ENCODE measurements at regions not wholly inside any gene's neighbourhood (a gene's known extent, or its start where the extent isn't known, plus 50 kb on each side); places are given as distances from the start of the nearest gene placed in this dataset.
A peak's percentile ranks its signal among the peaks of the same experiment; 100 is the strongest.
"Not testable (repeated sequence)": the region's sequence is repeated elsewhere in the genome, so short reads cannot be mapped to it uniquely, and the experiment has no call there.

DNA sequence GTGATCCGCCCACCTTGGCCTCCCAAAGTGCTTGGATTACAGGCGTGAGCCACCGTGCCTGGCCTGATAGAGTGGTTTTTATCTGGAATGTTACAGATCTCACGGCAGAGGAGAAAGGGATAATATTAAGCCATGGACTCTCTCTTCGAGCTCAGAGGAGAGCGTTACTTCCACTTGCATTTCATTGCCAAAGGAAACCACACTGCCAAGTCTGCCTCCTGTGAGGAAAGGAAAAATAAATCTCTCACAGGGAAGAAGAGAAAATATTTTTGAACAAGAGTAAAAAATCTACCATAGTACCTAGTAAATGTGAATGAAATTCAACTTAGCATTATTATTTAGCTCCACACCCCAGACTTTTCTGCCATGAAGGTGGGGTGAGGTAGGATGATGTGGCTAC is 319.2 kb upstream of the PRICKLE1 start:
- DNase-seq: no peak

DNA sequence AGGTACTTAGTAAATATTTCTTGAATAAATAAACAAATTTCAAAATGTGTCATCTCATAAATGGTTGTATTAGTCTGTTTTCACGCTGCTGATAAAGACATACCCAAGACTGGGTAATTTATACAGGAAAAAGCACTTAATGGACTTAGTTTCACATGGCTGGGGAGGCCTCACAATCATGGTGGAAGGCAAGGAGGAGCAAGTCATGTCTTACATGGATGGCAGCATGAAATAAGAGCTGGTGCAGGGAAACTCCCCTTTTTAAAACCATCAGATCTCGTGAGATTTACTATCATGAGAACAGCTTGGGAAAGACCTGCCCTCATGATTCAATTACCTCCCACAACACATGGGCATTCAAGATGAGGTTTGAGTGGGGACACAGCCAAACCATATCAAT is 317.3 kb upstream of the PRICKLE1 start:
- not testable (repeated sequence) for DNase-seq

DNA sequence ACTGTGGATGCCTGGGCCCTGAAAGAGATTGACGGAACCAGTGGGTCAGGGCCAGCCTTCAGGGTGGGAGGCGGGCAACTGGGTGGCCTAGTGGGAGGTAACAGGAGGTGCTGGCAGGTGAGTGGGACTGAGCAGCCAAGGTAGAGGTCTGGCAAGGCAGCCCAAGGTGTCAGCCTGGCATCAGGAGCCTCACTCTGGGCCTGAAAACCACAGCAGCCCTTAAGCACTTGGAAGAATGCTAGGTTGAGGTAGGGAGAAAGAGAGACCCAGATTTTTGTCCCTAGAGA is 315.8 kb upstream of the PRICKLE1 start:
- no peak for DNase-seq

DNA sequence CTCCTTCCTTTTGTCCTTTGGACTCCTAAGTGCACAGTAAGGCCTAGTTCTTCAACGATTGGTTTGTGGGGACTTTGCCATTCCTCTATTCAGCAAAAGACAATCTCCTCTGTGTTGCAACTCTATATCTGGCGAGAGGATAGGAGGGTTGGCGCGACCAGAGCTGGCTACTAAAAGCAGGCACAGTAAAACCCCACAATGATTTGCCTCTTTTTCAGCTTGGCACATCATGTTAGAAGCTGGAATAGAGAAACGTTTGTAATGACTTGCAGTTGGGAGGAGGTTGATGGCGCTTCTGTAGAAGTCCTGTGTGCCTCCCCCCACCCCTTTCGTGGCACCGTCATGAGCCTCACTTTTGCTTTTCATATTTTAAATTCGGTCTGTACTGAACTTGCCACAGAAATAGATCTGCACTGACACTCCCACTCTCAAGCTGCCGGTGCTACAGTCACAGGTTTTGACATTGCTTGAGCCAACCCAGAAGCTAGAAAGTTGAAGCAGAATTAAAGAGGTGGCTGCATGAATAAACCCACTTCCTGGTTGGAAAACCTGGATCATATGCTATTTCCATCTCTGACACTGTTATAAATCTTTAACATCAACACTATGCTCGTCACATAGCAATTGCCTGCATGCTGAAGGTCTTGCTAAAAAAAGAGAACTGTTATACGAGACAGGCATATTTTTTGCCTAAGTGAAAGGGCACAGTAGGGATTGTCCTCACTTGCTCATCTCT is 315.3 kb upstream of the PRICKLE1 start:
- no peak for DNase-seq

DNA sequence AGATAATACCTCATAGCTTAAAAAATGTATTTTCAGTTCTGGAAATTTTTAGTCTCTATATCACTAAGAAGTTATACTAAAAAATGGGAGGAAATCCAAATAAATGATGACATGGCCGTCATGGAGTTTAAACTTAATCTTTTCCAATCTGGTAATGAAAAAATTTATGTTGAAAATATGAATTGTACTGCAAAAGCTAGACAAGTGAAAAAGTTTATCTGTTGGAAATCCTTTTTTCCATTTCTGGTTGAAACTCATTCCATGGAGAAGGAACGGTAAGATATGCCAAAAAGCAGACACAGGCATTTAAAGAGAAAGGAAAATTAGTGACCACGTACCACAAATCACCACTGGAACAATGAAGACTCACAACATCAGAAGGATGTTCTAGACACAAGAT is 314.2 kb upstream of the PRICKLE1 start:
- no peak for DNase-seq

DNA sequence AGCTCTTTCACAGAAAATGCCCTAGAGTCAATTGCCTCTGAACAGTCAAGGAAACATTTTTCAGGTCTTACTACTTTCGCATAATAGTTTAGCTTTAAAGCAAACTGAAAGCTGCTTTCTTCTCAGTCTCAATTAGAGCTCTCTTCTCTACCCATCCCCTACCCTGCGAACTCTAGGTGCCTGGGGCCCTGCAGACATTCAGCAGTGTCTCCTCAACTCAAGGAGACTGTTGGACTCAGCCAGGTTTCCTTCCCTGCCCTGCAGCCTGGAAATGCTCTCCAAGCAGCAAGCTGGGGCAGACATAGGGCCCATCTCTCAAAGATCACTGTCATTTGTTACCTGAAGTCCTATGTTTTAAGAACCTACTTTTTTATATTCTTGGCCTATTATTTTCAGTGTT is 312.5 kb upstream of the PRICKLE1 start:
- peak; percentile 92 for DNase-seq

DNA sequence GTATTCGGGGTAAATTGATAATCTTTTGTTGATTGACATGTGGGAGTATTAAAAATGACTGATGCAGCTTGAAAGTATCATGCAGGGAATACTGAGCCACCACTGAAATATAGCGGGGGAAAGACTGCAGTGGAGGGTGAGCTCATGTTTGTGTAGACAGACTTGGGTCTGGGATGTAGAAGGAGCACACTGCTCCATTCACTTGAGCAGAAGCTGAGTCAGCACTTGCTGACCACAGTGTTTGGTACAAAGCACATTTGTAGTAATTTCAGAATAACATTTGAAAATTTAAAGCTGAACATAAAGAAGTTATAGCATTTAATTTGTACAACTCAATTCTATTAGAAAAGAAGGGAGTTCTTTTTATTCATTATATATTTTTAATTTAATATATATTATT is 304.3 kb upstream of the PRICKLE1 start:
- DNase-seq: peak; percentile 71

DNA sequence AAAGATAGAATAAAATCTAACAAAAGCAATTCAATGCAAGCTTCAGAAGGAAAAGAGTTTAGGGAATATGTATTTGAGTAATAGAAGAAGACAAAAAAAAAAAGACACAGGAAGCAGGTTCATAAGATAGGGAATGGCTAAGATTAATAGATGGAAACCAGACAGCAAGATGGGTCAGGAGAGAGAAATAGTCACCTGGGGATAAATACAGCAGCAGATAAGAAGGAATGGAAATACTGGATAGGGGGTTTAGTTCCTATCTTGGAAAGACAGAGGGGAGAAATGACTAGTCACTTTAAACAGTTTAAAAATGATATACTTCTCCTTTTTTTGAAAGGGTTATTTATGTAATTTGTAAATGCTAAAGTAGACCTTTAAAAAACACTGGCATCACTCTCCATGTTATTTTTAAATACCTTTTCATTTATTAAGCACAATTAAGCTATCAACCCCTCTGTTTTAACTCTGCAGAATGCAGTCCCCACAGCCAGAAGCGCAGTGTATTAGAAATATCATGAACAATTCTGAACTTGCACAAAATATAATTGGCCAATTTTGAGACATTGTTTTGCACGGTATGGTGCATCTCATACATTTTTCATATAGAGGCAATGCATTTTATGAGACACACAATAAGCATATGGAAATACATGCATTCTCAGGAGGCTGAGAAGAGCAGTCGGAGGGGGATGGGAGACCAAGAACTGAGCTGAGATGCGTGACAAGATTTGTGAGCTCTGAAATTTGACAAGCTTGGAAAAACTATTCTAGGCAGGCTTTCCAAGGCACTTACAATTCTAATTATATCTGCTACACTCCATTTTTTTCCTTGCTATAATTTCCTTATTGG is 303.4 kb upstream of the PRICKLE1 start:
- no peak for DNase-seq

DNA sequence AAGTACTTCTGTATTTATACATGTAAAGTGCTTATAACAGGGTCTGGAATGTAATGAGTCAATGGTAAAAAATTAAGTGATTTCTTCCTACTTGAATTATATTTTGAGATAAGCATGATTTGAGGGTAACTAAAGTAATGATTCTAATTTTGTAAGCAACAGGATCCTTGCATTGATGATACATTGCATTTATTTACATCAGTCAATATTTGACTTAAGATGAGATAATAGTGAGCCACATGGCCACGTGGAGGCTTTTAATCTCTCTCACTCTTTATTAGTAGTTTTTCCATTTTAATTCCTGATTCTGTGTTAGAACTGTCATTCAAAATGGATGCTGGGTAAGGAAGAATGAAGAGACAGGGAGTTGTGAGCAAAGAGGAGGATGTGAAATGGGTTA is 298.1 kb upstream of the PRICKLE1 start:
- DNase-seq: no peak

DNA sequence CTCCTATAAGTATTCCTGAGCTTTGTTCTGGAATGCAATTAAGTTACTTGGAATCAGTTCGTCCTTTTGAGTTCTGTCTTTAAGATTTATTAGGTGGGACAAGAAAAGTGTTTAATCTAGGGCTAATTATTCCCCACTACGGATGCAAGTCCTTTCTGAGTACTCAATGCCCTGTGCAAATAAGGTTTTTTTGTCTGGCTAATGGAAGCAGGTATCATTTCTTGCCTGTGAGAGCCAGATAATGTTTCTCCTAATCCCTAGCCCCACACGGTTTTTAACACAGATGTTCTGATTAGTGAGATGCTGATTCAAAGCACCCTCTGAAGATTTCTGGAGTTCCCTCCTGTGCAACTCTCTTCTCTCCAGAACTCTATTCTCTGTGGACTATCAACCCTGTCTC is 296.6 kb upstream of the PRICKLE1 start:
- no peak for DNase-seq

DNA sequence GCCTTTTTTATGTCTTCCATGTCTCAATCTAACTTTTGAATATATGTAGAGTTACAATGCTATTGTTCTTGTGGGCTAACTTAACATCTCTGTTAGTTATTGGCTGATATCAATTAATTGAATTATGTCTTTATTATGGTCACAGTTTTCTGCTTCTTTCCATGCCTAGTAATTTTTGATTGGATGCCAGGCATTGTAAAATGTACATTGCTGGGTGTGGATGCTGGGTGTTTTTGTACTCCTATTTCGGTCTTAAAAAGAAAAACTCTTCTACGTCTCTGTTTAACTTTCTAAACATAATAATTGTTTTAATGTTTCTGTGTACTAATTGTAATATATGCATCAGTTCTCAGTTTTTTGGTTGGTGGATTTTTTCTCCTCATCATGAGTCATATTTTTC is 296.1 kb upstream of the PRICKLE1 start:
- no peak for DNase-seq

DNA sequence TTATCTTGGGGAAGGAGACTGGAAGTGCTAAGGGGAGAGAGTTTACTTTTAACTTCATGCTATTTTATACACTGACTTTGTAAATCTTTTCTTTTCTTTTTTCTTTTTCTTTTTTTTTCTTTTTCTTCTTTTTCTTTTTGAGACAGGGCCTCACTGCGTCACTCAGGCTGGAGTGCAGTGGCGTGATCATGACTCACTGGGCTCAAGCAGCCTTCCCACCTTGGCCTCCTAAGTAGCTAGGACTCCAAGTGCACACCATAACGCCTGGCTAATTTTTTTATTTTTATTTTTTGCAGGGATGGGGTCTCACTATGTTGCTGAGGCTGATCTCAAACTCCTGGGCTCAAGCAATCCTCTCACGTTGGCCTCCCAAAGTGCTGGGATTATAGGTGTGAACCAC is 294.6 kb upstream of the PRICKLE1 start:
- no peak for DNase-seq

DNA sequence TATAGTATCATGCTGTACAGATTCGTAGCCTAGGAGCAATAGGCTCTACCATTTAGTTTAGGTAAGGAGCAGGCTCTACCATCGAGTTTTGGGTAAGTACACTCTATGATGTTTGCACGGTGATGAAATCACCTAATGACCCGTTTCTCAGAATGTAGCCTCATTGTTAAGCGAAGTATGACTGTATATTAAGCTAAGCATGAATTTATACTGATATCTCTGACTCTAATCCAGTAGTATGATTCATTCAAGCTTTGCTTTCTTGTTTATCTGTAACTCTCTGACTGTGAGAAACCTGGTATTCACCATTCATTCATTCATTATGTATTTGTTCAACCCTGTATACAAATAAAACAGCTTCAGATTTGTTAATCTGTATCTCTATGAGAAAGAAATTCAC is 283.9 kb upstream of the PRICKLE1 start:
- no peak for DNase-seq

DNA sequence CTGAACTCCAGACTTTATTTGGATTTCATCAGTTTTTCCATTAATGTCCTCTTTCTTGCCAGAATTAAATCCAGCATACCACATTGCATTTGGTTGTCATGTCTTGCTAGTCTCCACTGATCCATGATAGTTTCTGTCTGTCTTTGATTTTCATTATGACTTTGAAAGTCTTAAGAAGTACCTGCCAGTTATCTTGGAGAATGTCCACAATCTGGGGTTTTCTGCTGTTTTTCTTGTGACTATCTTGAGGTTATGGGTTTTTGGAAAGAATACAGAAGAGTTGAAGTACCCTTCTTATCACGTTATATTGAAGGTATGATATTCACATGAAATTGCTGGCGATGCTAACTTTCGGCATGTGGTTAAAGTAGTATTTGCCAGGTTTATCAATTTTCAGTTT is 282.3 kb upstream of the PRICKLE1 start:
- DNase-seq: no peak

DNA sequence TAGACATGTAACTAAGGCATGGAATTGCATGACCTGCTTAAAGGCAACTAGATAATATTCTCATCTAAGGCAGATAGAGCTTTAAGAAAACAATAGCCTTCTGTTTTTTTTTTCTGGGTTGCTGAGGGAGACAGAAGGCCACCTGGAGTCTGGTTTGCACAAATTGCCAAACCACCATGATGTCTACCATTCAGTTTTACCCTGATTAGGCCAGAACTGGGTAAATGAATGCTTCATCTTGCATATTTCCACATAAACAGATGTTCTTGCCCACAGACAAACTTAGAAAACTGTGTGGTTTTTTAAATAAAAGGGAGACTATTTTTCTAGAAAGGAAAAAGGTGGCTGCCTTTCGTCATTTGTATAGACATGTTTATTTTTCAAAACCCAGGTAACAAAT is 278.7 kb upstream of the PRICKLE1 start:
- DNase-seq: no peak

DNA sequence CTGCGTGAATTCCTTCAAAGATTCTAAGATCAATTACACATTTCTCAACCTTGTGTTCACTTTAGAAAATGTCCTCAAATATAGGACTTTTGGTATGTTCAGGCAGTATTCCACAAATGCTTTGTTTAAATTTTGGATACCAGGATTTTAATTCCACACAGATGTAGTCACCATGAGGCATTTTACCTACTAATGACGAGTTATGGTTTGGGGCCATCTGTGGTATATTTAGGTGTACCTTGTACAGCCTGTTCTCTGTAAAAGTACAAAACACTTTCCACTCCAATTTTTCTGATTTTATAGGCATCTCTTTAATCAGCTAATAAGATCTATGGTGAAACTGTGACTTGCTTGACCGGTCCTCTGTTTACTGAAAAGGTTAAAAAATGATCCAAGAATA is 275.7 kb upstream of the PRICKLE1 start:
- no peak for DNase-seq

DNA sequence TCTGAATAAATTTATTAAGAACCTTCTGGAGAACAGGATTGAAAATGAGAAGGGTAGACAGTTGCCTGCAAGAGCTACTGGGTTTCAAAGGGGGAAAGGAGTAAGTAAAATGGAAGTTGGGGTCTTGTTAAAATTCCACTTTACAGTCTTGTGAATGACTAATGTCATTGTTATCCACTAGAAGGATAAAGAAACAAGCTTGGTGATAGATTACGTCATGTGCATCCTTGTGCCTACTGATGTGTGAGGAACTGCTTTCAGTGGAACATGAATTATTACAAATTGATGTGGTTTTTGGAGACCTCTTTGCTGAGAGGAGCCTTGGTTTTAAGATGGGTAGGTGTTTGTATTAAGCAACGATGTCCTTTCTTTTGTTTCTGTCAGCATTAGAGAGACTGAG is 272.5 kb upstream of the PRICKLE1 start:
- DNase-seq: no peak

DNA sequence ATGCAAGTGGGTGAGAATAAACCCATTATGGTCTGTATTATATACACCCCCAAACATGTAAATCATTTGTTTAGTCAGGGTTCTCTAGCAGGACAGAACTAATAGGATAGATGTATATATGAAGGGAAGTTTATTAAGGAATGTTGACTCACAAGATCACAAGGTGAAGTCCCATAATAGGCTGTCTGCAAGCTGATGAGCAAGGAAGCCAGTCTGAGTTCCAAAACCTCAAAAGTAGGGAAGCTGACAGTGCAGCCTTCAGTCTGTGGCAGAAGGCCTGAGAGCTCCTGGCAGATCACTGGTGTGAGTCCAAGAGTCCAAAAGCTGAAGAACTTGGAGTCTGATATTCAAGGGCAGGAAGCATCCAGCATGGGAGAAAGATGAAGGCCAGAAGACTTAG is 270.8 kb upstream of the PRICKLE1 start:
- DNase-seq: not testable (repeated sequence)

DNA sequence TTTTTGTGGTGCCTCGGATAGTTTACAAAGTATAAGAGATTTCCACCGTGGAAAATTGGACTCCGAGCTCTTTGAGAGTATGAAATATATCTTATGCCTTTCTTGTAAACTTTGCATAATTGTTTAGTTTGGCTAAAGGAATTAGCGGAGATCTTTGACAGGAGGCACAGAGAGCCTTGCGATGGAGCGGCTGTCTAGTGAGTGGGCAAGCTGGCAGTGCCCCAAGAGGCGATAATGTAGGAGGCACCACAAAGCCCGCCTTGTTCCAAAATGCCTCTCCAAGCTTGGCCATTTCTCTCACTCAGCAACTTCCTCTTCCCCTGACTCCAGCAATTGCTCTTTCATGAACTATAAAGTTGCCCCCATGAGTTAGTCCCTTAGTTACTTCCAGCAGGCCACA is 270.1 kb upstream of the PRICKLE1 start:
- DNase-seq: no peak

DNA sequence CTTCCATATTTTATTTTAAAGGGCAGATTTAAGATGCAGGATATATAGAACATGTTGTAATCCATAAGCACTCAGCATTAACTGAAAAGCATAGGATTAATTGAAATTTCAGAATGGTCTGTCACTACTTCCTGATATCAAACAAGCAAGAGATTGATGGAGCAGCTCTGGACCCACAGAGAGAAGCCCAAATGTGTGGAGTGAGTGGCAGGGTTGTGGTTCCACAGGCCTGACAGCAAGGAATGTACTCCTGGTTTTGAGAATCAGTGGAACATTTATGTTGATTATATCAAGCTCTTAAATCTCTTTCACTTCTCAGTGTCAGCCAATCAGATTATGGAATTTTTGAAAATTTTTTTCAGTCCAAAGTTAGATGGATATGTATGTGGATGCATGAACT is 267.6 kb upstream of the PRICKLE1 start:
- DNase-seq: no peak

DNA sequence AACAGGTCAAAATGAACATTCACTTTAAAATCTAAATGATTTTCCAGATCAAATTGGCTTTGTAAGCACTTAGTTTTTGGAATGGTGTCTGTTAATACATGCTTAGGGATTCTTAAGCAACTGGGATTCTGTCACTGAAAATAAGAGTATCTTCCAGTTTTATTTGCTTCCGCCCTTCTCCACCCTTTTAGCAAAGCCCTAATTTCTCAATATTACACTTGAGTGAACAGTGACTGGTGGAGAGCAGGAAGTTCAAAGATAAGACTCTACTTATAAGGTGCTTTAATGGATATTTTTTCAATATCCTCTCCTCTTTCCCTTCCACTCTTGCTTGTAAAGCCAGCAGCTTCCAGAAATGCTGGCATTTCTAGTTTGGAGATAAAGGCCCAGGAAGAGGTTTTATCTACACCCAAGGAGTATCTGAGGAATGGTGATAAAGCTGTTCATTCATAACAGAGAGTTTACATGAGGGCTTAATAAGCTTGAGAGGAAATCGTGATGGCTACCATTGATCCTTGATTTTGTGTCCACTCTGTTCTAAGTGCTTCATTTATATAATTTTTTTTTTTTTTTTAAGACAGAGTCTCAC is 265.9 kb upstream of the PRICKLE1 start:
- DNase-seq: no peak

DNA sequence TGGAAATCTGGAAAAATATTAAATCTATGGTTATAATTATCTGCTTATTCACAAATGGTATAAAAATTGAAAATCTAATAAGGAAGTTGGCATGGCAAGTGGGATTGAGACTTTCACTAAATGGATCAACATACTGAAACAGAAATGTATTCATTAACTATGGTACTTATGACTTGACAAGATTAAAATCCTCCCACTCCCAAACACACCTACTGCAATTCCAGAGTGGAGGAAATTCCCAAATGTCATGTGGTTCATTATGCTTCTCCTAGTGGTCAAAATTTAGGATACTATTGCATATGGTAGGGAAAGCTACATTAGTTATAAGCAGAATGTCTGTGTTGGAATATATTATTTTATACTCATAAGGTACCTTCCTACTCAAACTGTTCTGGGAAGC is 265.3 kb upstream of the PRICKLE1 start:
- no peak for DNase-seq

DNA sequence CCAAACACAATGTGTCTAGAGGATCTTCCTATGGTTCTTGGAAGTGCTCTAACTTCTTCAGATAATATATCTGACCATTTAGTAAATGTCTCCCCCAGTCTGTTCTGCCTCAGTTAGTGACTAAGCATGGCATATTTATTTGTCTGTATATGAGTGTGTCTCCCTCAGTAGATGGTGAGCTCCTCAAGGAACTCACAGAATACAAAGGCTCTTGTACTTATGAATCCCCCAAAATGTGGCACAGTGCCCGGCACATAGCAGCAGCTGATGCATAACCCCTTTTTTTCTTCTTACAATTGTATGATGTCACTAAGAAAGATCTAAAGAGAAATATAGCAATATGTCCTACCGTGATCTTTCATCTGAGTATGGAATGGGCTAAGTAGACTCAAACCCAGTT is 264.7 kb upstream of the PRICKLE1 start:
- no peak for DNase-seq

DNA sequence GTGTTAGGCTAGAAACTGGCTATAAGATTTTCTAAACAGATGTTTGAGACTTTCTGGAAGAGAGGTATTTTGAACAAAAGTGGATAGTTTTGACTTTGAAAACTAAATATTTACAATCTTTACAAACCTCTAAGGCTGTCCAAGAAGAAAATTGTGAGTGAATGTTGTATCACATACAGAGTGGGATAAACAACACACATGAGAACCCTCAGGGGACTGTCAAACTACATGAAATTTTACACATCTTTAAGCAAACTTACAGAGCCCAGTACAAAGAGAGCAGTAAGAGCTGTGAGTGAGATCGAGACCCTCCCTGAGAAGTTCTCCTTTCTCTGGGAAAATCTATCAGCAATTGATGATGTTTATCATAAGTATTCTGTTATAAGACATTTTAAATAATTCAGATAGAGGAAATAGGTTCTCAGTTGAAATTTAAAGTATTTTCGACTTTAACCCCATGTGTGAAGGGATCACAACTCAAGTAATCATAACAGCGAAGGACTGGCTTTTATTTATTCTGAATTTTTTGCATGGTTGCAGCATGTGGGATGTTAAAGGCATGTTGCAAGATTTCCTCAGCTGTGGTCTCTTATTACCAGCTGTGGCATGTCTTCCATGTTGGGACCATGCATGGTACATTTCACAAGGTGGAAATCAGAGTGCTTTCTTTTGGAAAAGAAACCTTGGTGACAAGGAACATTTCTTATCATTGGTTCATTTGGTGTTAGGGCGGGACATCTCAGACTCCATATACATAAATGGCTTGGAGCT is 264.0 kb upstream of the PRICKLE1 start:
- DNase-seq: no peak

Measured in islet precursor cell (in vitro differentiated cells).